Spinal cord (tissue), 9 donors: ENCODE measurements at regions not wholly inside any gene's neighbourhood (a gene's known extent, or its start where the extent isn't known, plus 50 kb on each side); places are given as distances from the start of the nearest gene placed in this dataset.

ENCODE experiments used
- DNase-seq, 6 donors: peaks; one replicate each; pipeline versions ENCODE4 v3.0.0 to v3.0.0-alpha.2; 2013 to 2015; ENCODE audit warnings: low spot score in 6 of 6, low read depth in 4 of 6
- H3K27ac ChIP-seq: one replicate; pipeline ENCODE4 v1.5.1; 2013; ENCODE audit warnings: low read depth, low read length, control low read depth
- H3K27me3 ChIP-seq: one replicate; pipeline ENCODE4 v1.6.1; 2013; ENCODE audit warnings: low read length; ENCODE audit not compliant: control insufficient read depth, insufficient read depth
- H3K36me3 ChIP-seq: one replicate; pipeline ENCODE4 v1.6.1; 2013; ENCODE audit warnings: low read length; ENCODE audit not compliant: control insufficient read depth, insufficient read depth
- H3K4me1 ChIP-seq: one replicate; pipeline ENCODE4 v1.6.1; 2013; ENCODE audit warnings: low read length; ENCODE audit not compliant: control insufficient read depth, insufficient read depth
- H3K4me3 ChIP-seq: one replicate; pipeline ENCODE4 v1.5.1; 2013; ENCODE audit warnings: low read depth, low read length, control low read depth
- H3K9me3 ChIP-seq: one replicate; pipeline ENCODE4 v1.6.1; 2013; ENCODE audit warnings: low read length; ENCODE audit not compliant: control insufficient read depth, insufficient read depth
- WGBS: methylation state at CpG from one replicate; pipeline ENCODE4 v1.1.5; 2013; ENCODE audit warnings: missing lambda C conversion rate; ENCODE audit not compliant: insufficient coverage; 5-methylcytosine and 5-hydroxymethylcytosine counted together
- donor health status: healthy.

DNA sequence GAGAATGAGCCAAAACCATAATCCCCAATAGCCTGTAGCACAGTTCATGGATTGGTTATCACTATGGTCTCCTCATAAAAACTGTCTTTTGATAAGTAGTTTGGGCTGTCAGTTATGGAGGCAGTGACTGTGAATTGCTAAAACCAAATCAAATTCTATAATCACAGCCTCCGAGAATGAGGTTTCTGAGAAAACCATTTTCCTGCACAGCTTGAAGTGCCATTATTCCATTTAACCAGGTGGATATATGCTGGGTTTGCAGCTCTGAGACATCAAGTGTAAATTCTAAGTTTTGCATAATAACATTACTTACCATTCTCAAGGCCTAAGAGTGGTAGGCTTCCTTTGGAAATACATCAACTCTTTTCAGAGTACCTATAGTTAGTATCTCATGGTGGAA lies 485.4 kb downstream of the FRK start:
- Histone ChIP-seq H3K27ac (no peak overlapping the region), H3K4me1 (no peaks in the 10 kb centered on the region), H3K9me3 (no peaks in the 10 kb centered on the region), H3K27me3 (no peaks in the 10 kb centered on the region), H3K4me3 (no peak overlapping the region), H3K36me3 (no peaks in the 10 kb centered on the region)
- DNase-seq: peak in 1 of 6 donors; percentile 54
- WGBS: no CpG with 5 or more reads among the region's 1 CpG

DNA sequence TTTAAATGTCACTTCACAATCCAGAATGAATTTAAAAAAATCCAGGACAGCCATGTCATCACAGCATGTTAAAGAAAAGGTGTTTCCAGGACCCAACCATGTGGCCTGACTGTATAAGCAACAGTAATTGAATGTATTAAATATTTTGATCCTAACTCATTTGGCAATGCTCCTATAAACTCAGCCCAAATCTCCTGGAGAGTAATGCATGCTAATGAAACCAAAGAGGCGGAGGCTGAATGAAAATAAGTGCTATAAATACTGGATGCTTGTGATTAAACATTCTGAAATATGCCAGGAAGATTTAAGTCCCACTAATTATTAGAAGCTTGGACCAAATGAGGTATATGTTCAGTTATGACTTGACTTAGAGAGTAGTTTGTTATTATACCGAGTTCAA lies 486.8 kb downstream of the FRK start:
- no peak overlapping the region for H3K4me3 ChIP-seq
- H3K9me3 ChIP-seq: no peaks in the 10 kb centered on the region
- no peaks in the 10 kb centered on the region for H3K36me3 ChIP-seq
- no CpG with 5 or more reads among the region's 2 CpGs for WGBS
- DNase-seq: peak in 2 of 6 donors; percentile 23 to 39
- H3K27ac ChIP-seq: no peak overlapping the region
- H3K27me3 ChIP-seq: no peaks in the 10 kb centered on the region
- H3K4me1 ChIP-seq: no peaks in the 10 kb centered on the region

GRCh38 chr6:115570331-115570730 lies 490.4 kb downstream of the FRK start:
- Histone ChIP-seq H3K4me1 (no peaks in the 10 kb centered on the region), H3K36me3 (no peaks in the 10 kb centered on the region), H3K27me3 (no peaks in the 10 kb centered on the region), H3K27ac (no peak overlapping the region), H3K9me3 (no peaks in the 10 kb centered on the region), H3K4me3 (no peak overlapping the region)
- WGBS: no CpG with 5 or more reads among the region's 2 CpGs
- no peak for DNase-seq

- 40% methylated on average over 1 of the region's 4 CpGs for WGBS
- no peak overlapping the region for H3K27ac ChIP-seq
- no peaks in the 10 kb centered on the region for H3K9me3 ChIP-seq
Measured at GRCh38 chr6:115554060-115554459, 506.6 kb downstream of the FRK start.

DNA sequence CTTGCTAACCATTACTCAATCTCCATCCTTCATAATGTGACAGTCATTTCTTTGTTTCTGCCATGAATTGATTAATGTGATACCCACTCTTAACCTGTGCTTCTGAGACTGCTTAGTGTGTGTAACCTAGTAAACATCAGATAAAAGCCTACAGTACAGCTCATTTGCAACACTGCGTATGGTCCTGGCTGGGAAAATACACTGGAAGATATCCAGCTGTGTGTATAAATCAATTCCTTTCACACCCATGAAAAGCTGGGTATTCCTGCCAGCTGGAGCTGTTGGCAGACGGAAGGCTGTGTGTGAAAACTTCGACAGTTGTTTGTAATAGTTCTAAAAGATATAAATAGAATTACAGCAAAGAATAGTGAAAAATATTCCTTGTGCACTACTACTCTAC lies 509.2 kb downstream of the FRK start:
- Histone ChIP-seq H3K9me3 (no peaks in the 10 kb centered on the region), H3K4me3 (no peak overlapping the region), H3K27ac (no peak overlapping the region), H3K36me3 (no peaks in the 10 kb centered on the region), H3K4me1 (no peaks in the 10 kb centered on the region), H3K27me3 (no peaks in the 10 kb centered on the region)
- DNase-seq: peak; percentile 46 to 93 (median 66)
- 17% methylated on average over 1 of the region's 3 CpGs for WGBS

More at GRCh38 chr6:115554060-115554459, 506.6 kb downstream of the FRK start:
- Histone ChIP-seq H3K36me3 (no peaks in the 10 kb centered on the region), H3K27me3 (no peaks in the 10 kb centered on the region), H3K4me1 (no peaks in the 10 kb centered on the region), H3K4me3 (no peak overlapping the region)
- DNase-seq: no peak

- 96% methylated on average over 3 of the region's 3 CpGs for WGBS
- Histone ChIP-seq H3K27ac (no peak overlapping the region), H3K27me3 (no peaks in the 10 kb centered on the region), H3K9me3 (no peaks in the 10 kb centered on the region), H3K4me1 (no peaks in the 10 kb centered on the region), H3K4me3 (no peak overlapping the region), H3K36me3 (no peaks in the 10 kb centered on the region)
- no peak for DNase-seq
Measured at GRCh38 chr6:115545672-115545986, 515.1 kb downstream of the FRK start.

DNA sequence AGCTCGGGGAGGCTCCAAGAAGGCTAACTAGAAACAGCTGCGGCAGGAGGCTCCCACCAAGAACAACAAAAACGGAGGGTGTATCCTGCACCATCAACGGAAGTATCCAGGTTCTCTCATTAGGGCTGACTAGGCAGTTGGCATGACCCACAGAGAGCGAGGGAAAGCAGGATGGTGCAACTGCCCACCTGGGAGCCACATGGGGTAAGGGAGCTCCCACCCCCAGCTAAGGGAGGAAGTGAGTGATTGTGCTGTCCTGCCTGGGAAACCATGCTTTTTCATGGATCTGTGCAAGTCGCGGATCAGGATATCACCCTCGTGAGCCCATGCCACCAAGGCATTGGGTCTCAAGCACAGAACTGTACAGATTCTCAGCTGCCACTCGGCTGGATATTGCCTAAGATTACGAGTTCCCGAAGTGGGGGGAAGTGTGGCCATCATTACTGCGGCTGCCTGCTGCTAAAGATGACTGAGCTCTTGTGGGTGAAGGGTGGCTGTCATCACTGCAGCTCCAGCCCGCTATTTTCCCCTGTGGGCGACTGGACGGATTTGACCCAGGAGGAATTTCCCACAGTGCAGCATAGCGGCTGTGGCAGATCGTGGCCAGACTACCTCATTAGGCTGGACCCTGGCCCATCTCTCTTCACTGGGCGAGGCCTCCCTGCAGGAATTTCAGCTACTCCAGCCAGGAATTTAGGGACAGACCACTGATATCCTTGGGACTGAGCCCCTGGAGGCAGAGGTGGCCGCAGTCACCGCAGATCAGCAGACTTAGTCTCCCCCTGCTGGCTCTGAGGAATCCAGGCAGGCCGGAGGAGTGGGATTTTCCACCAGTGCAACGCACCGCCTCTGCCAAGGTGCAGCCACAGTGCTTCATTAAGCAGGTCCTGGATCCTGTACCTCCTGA lies 515.7 kb downstream of the FRK start:
- H3K4me3 ChIP-seq: no peak overlapping the region
- DNase-seq: no peak
- no peak overlapping the region for H3K27ac ChIP-seq
- no peaks in the 10 kb centered on the region for H3K9me3 ChIP-seq
- H3K27me3 ChIP-seq: no peaks in the 10 kb centered on the region
- WGBS: 84% methylated on average over 23 of the region's 23 CpGs
- H3K36me3 ChIP-seq: no peaks in the 10 kb centered on the region
- H3K4me1 ChIP-seq: no peaks in the 10 kb centered on the region

DNA sequence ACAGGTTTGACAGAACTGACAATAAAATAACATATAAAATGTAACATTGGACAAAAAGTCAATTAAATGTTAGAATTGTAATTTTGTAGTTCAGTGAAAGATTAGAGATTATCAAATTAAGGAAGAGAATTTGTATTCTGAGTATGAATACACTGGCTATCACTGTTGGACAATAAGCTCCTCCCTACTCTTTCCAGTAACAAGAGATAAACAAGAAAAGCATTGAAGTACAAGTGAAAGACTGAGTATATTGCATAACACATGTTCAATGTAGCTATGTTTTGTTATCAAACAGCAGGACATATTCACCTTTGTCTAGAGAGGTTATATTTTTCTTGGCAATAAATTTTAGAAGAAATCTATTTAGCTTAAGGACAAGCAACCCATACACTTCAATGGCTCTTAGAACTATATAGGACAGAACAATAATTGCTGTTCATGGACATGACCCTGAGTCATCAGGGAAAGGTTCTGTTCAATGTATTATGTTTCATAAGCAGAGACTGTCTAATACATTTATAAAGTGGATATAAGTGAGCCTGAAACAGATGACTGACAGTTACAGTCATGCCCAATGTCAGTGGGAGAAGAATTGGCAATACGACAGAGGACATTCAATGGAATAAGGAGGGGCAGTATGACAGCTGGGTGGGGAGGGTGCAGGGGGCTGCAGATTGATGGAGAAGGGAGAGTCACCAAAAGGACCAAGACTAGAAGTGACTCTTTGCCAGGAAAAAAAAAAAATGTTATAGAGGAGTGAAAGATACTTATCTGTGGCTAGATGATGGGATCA lies 520.4 kb downstream of the FRK start:
- Histone ChIP-seq H3K4me1 (no peaks in the 10 kb centered on the region), H3K27ac (no peak overlapping the region), H3K27me3 (no peaks in the 10 kb centered on the region), H3K36me3 (no peaks in the 10 kb centered on the region), H3K9me3 (no peaks in the 10 kb centered on the region), H3K4me3 (no peak overlapping the region)
- DNase-seq: no peak
- 92% methylated on average over 1 of the region's 1 CpG for WGBS

GRCh38 chr6:115539531-115539930 lies 521.2 kb downstream of the FRK start:
- Histone ChIP-seq H3K27ac (no peak overlapping the region), H3K4me3 (no peak overlapping the region), H3K36me3 (no peaks in the 10 kb centered on the region), H3K27me3 (no peaks in the 10 kb centered on the region), H3K4me1 (no peaks in the 10 kb centered on the region), H3K9me3 (no peaks in the 10 kb centered on the region)
- whole genome bisulfite sequencing: 90% methylated on average over 3 of the region's 6 CpGs
- no peak for DNase-seq

GRCh38 chr6:115524821-115525220 lies 535.9 kb downstream of the FRK start:
- Histone ChIP-seq H3K9me3 (no peaks in the 10 kb centered on the region), H3K27ac (no peak overlapping the region), H3K4me1 (no peaks in the 10 kb centered on the region), H3K36me3 (no peaks in the 10 kb centered on the region), H3K27me3 (no peaks in the 10 kb centered on the region), H3K4me3 (no peak overlapping the region)
- no CpG with 5 or more reads among the region's 2 CpGs for WGBS
- no peak for DNase-seq
